ENCODE measurements at regions not wholly inside any gene's neighbourhood (a gene's known extent, or its start where the extent isn't known, plus 50 kb on each side); places are given as distances from the start of the nearest gene placed in this dataset.

GRCh38 chr12:4201333-4202100 lies 72.0 kb upstream of the CCND2 start:
- no peak for TF ChIP-seq POLR2AphosphoS5 (IDR thresholded peaks at IDR 0.05; ENCODE audit: borderline replicate concordance, low read depth, low read length)
- no peak for TF ChIP-seq EZH2 (IDR thresholded peaks at IDR 0.05)

All from SK-N-MC (cell line).